ENCODE measurements at regions not wholly inside any gene's neighbourhood (a gene's known extent, or its start where the extent isn't known, plus 50 kb on each side); places are given as distances from the start of the nearest gene placed in this dataset.

GRCh38 chr9:90017679-90018078 lies 412.9 kb downstream of the GADD45G start:
- Histone ChIP-seq H3K27me3 (ENCODE audit: insufficient read depth) (no peaks in the 10 kb centered on the region), H3F3A (replicated peaks; ENCODE audit: low read depth) (no peaks in the 10 kb centered on the region), H2AFZ (no peak overlapping the region), H3K79me2 (replicated peaks; ENCODE audit: insufficient read depth) (no peaks in the 10 kb centered on the region), H3K4me2 (no peak overlapping the region), H3K4me1 (ENCODE audit: insufficient read depth) (no peaks in the 10 kb centered on the region), H3K27ac (ENCODE audit: low read depth) (no peak overlapping the region), H4K20me1 (replicated peaks; ENCODE audit: insufficient read depth) (no peaks in the 10 kb centered on the region), H3K36me3 (ENCODE audit: insufficient read depth) (no peaks in the 10 kb centered on the region), H3K4me3 (no peak overlapping the region), H3K9me2 (ENCODE audit: insufficient read depth) (peaks cover 10% of the 10 kb centered on the region; the same call in 1 of the 2 replicates)
- Mint-ChIP-seq H3K27ac (no peak overlapping the region), H3K4me3 (no peak overlapping the region), H3K27me3 (ENCODE audit: insufficient read depth, low read depth, poor library complexity) (peaks cover 1% of the 10 kb centered on the region), H3K9me3 (no peaks in the 10 kb centered on the region), H3K4me1 (no peaks in the 10 kb centered on the region; the same call in 2 of the 3 replicates), H3K36me3 (ENCODE audit: low read depth) (no peaks in the 10 kb centered on the region)
- DNase-seq (ENCODE audit: low spot score) (no peak), ATAC-seq (no peak)
- TF ChIP-seq ZNF331 (CRISPR knock-in tag; IDR thresholded peaks at IDR 0.05; ENCODE audit: low read depth) (no peak), ZNF114 (CRISPR knock-in tag; IDR thresholded peaks at IDR 0.05) (no peak), EZH2 (IDR thresholded peaks at IDR 0.05; ENCODE audit: low read depth, unreplicated experiment) (no peak), CREB1 (CRISPR knock-in tag; IDR thresholded peaks at IDR 0.05; ENCODE audit: low read depth) (no peak), ZNF462 (CRISPR knock-in tag; IDR thresholded peaks at IDR 0.05) (no peak), REST (IDR thresholded peaks at IDR 0.05; ENCODE audit: unreplicated experiment) (no peak), ETS1 (IDR thresholded peaks at IDR 0.05) (no peak), STAT1 (IDR thresholded peaks at IDR 0.05; ENCODE audit: unreplicated experiment) (no peak), JUNB (IDR thresholded peaks at IDR 0.05; ENCODE audit: unreplicated experiment) (no peak), CTCF (conservative IDR thresholded peaks at IDR 0.05; ENCODE audit: low read depth in 2 of 2) (no peak), NANOG (IDR thresholded peaks at IDR 0.05; ENCODE audit: borderline replicate concordance) (no peak), EZH2phosphoT487 (IDR thresholded peaks at IDR 0.05; ENCODE audit: unreplicated experiment) (no peak), POLR2AphosphoS5 (IDR thresholded peaks at IDR 0.05; ENCODE audit: low read depth) (no peak)

All from GM23338 (cell line).